GM12878 (cell line): ENCODE measurements at regions not wholly inside any gene's neighbourhood (a gene's known extent, or its start where the extent isn't known, plus 50 kb on each side); places are given as distances from the start of the nearest gene placed in this dataset.

Source experiments
- ATAC-seq: fragments of 200-7000 bp; cut with Tn5 transposase; 3 replicates; pipeline ENCODE4 v1.9.1; 2020; ENCODE audit warnings: mild to moderate bottlenecking, moderate library complexity
- BruUV-seq: library from RNA; stranded (reverse); fragments of 400-500 nt; replicated peaks from 2 replicates; lab custom pipeline; 2021; lab: Mats Ljungman, UMichigan
- CTCF ChIA-PET: fragments of 300-600 bp; sonication (Branson Sonifier 250); formaldehyde crosslinking; extraction: SDS; loops from one replicate; lab custom pipeline; 2021; ENCODE audit warnings: inconsistent platforms; lab: Yijun Ruan, JAX
- POLR2A ChIA-PET: fragments of 350-600 bp; formaldehyde crosslinking; extraction: SDS; loops from one replicate; lab custom pipeline; 2021; ENCODE audit warnings: inconsistent platforms; lab: Charles Lee
- RAD21 ChIA-PET: fragments of 300-600 bp; sonication (Branson Sonifier 250); formaldehyde crosslinking; loops from one replicate; lab custom pipeline; 2023; ENCODE audit warnings: antibody characterized with exemption; ENCODE audit not compliant: unreplicated experiment; lab: Charles Lee
- SMC1A ChIA-PET: fragments of 300-600 bp; sonication (Branson Sonifier 250); formaldehyde crosslinking; loops from one replicate; lab custom pipeline; 2023; ENCODE audit not compliant: unreplicated experiment, uncharacterized antibody; lab: Charles Lee
- DNase-seq: peaks from one replicate; pipeline ENCODE4 v3.0.0-alpha.2; 2011; ENCODE audit warnings: low read depth, low spot score
- FAIRE-seq: peaks from 3 replicates; lab custom pipeline; 2011; peaks lifted over from hg19 to GRCh38; lab: Jason Lieb, UNC
- H2AFZ ChIP-seq: 2 replicates; pipeline ENCODE4 v1.6.0; 2011; ENCODE audit warnings: low read depth, low read length, control low read depth; ENCODE audit not compliant: control insufficient read depth
- H3K27ac ChIP-seq: 2 replicates; pipeline ENCODE4 v1.5.1; 2011; ENCODE audit warnings: control low read depth; ENCODE audit not compliant: control insufficient read depth, insufficient read depth
- H3K27me3 ChIP-seq, 2 experiments: replicated peaks in 1 of 2; 2 replicates each; pipeline versions ENCODE4 v1.6.0 to v1.6.1; 2011; ENCODE audit warnings: low read length in 1 of 2; ENCODE audit not compliant: control insufficient read depth in 2 of 2, insufficient read depth in 2 of 2
- H3K36me3 ChIP-seq, 2 experiments: 2 replicates each; pipeline ENCODE4 v1.5.1; 2011; ENCODE audit warnings: low read length in 1 of 2; ENCODE audit not compliant: control insufficient read depth in 2 of 2, insufficient read depth in 2 of 2
- H3K4me1 ChIP-seq: 2 replicates; pipeline ENCODE4 v1.6.1; 2011; ENCODE audit warnings: mild to moderate bottlenecking, low read length, moderate library complexity, mixed read lengths; ENCODE audit not compliant: control insufficient read depth, insufficient read depth
- H3K4me2 ChIP-seq: 2 replicates; pipeline ENCODE4 v1.6.0; 2011; ENCODE audit warnings: control low read depth; ENCODE audit not compliant: control insufficient read depth, insufficient read depth
- H3K4me3 ChIP-seq: fragments of 200-600 bp; sonication (generic); 2 replicates; pipeline ENCODE4 v1.5.1; 2016
- H3K79me2 ChIP-seq: 2 replicates; pipeline ENCODE4 v1.6.0; 2011; ENCODE audit warnings: low read length; ENCODE audit not compliant: control insufficient read depth, insufficient read depth
- H3K9ac ChIP-seq: 2 replicates; pipeline ENCODE4 v1.8.0; 2011; ENCODE audit warnings: low read length, control low read depth, mixed read lengths; ENCODE audit not compliant: control insufficient read depth, insufficient read depth
- H3K9me3 ChIP-seq: replicated peaks from 3 replicates; pipeline ENCODE4 v1.5.1; 2011; ENCODE audit warnings: mild to moderate bottlenecking, low read length; ENCODE audit not compliant: control insufficient read depth, insufficient read depth
- H4K20me1 ChIP-seq: 2 replicates; pipeline ENCODE4 v1.6.0; 2011; ENCODE audit not compliant: control insufficient read depth, insufficient read depth
- BCL3 ChIP-seq: IDR thresholded peaks from 2 replicates; pipeline ENCODE4 v1.6.1; 2011; ENCODE audit warnings: borderline replicate concordance, low read depth, mild to moderate bottlenecking, moderate library complexity, low read length; ENCODE audit not compliant: insufficient read depth, poor library complexity, severe bottlenecking
- CBFB ChIP-seq: IDR thresholded peaks from 2 replicates; pipeline ENCODE4 v1.6.1; 2016; ENCODE audit warnings: antibody characterized with exemption, low read depth
- CBX3 ChIP-seq: fragments of 200-600 bp; sonication (generic); IDR thresholded peaks from 2 replicates; pipeline ENCODE4 v1.6.1; 2016; ENCODE audit warnings: low read depth, borderline replicate concordance
- CEBPB ChIP-seq, 2 experiments: fragments of 150-350 bp in 1 of 2; IDR thresholded peaks; 2 replicates each; pipeline ENCODE4 v1.6.1; 2012 to 2014; ENCODE audit warnings: low read depth in 2 of 2, low read length in 2 of 2, borderline replicate concordance in 1 of 2, inconsistent platforms in 1 of 2
- FOXM1 ChIP-seq: IDR thresholded peaks from 2 replicates; pipeline ENCODE4 v1.6.1; 2012; ENCODE audit warnings: low read depth, mild to moderate bottlenecking, inconsistent platforms, low read length, moderate library complexity
- HCFC1 ChIP-seq: fragments of 150-350 bp; IDR thresholded peaks from 2 replicates; pipeline ENCODE4 v1.6.1; 2014; ENCODE audit warnings: low read length
- HDAC6 ChIP-seq: fragments of 200-600 bp; sonication (generic); IDR thresholded peaks from one replicate; pipeline ENCODE4 v1.8.0; 2017; ENCODE audit warnings: antibody characterized with exemption; ENCODE audit not compliant: unreplicated experiment
- LARP7 ChIP-seq: fragments of 450-650 bp; IDR thresholded peaks from 2 replicates; pipeline ENCODE4 v1.6.1; 2017; ENCODE audit warnings: mild to moderate bottlenecking
- NFIC ChIP-seq: IDR thresholded peaks from 2 replicates; pipeline ENCODE4 v1.6.1; 2012; ENCODE audit warnings: low read depth, mild to moderate bottlenecking, inconsistent platforms, low read length, moderate library complexity
- NR2C1 ChIP-seq: fragments of 450-650 bp; IDR thresholded peaks from 2 replicates; pipeline ENCODE4 v1.6.1; 2017; ENCODE audit warnings: antibody characterized with exemption, mild to moderate bottlenecking, moderate library complexity
- PKNOX1 ChIP-seq: fragments of 450-650 bp; IDR thresholded peaks from 2 replicates; pipeline ENCODE4 v1.6.1; 2016; ENCODE audit warnings: mild to moderate bottlenecking
- TCF12 ChIP-seq: IDR thresholded peaks from 2 replicates; pipeline ENCODE4 v1.6.1; 2011; ENCODE audit warnings: low read depth, mild to moderate bottlenecking, low read length
- YBX1 ChIP-seq: fragments of 450-650 bp; IDR thresholded peaks from 2 replicates; pipeline ENCODE4 v1.6.1; 2016; ENCODE audit warnings: antibody characterized with exemption
- ZNF384 ChIP-seq: IDR thresholded peaks from 2 replicates; pipeline ENCODE4 v1.6.1; 2012; ENCODE audit warnings: low read depth, mild to moderate bottlenecking, low read length, improper control_type of control experiment, borderline replicate concordance
- WGBS: methylation state at CpG from one replicate; pipeline ENCODE4 v1.1.6; 2016; ENCODE audit warnings: low lambda C conversion rate; ENCODE audit not compliant: insufficient replicate concordance, insufficient coverage; ENCODE audit errors: missing lambda C conversion rate; 5-methylcytosine and 5-hydroxymethylcytosine counted together
- in situ Hi-C: fragments of 300-500 bp; cut with MboI; formaldehyde crosslinking; loops from 9 replicates; pipeline ENCODE4 v1.14.3; 2018; ENCODE audit warnings: mixed read lengths
- intact Hi-C: fragments of 100-400 bp; cut with micrococcal nuclease; formaldehyde crosslinking; loops from one replicate; pipeline ENCODE4 v1.14.2; 2022; ENCODE audit not compliant: unreplicated experiment
- TF ChIP-seq, protein P1 (sequence below): fragments of 150-350 bp; IDR thresholded peaks from 2 replicates; pipeline ENCODE4 v1.6.1; 2014; ENCODE audit warnings: mild to moderate bottlenecking, low read depth, low read length

DNA sequence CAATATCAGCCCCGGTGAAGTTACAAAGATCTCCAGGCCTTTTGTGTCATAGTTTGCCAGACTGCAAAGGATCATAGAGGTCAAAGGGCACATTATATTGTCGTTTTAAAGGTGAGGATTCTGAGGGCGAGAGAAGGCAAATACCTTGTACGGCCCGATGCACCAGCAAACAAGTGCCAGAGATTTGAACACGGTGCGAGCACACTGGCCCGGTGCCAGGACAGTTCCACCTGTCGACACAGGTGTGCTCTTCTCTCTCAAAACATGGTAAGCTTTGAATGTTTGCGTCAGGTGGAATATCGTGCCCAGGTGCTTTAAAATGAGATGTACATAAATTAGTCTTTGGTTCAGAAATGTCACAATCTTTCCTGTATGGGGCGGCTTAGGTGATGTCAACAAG is 776.1 kb upstream of the ID2 start (continued):
- no peak for TF ChIP-seq NR2C1
- TF ChIP-seq, all 136 proteins: peak for 0

DNA sequence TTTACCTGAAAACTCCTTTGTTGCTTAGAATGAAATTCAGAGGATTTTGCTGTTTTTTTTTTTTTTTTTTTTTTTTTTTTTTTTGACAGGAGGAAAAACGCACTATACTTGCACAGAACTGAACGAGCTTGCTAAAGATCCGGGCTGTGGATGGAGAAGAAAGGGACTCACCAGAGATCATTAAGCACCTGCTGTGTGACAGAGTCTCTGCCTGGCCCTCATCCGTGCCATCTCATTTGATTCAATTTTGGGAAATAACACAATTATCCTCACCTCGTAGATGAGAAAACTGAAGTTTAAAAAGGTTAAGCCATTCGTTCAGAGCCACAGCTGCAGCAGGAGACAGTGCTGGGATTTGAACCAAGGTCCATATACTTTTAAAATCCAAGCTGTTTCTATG is 775.4 kb upstream of the ID2 start:
- in situ Hi-C loops (no loop called here), intact Hi-C loops (no loop called here)
- no peaks in the 10 kb centered on the region for H4K20me1 ChIP-seq
- no peak overlapping the region for H3K9ac ChIP-seq
- no TSS peak for BruUV-seq
- DNase-seq (no peak), FAIRE-seq (no peak), ATAC-seq (no peak)
- SMC1A ChIA-PET, result no interaction called here
- no peak overlapping the region for H3K4me2 ChIP-seq
- H3K27ac ChIP-seq, result no peak overlapping the region
- CTCF ChIA-PET, result no interaction called here
- no peak overlapping the region for H2AFZ ChIP-seq
- TF ChIP-seq CBFB (no peak), PKNOX1 (no peak), FOXM1 (no peak), TCF12 (no peak), ZNF384 (no peak), LARP7 (no peak), CEBPB (IDR thresholded peaks at IDR 0.05; ENCODE audit: borderline replicate concordance in 1 of 2, low read depth in 2 of 2, low read length in 2 of 2) (no peak), HDAC6 (no peak), BCL3 (no peak), NFIC (no peak), YBX1 (no peak), HCFC1 (no peak), CBX3 (no peak)
- TF ChIP-seq, protein P1, sequence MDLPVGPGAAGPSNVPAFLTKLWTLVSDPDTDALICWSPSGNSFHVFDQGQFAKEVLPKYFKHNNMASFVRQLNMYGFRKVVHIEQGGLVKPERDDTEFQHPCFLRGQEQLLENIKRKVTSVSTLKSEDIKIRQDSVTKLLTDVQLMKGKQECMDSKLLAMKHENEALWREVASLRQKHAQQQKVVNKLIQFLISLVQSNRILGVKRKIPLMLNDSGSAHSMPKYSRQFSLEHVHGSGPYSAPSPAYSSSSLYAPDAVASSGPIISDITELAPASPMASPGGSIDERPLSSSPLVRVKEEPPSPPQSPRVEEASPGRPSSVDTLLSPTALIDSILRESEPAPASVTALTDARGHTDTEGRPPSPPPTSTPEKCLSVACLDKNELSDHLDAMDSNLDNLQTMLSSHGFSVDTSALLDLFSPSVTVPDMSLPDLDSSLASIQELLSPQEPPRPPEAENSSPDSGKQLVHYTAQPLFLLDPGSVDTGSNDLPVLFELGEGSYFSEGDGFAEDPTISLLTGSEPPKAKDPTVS, result no peak
- H3K4me3 ChIP-seq, result no peak overlapping the region
- WGBS, result 17% methylated on average over 5 of the region's 6 CpGs
- no peaks in the 10 kb centered on the region; the same call in 2 of the 3 replicates for H3K9me3 ChIP-seq
- RAD21 ChIA-PET, result no interaction called here
- POLR2A ChIA-PET, result no interaction called here
- no peaks in the 10 kb centered on the region for H3K27me3 ChIP-seq
- no peaks in the 10 kb centered on the region for H3K36me3 ChIP-seq
- H3K79me2 ChIP-seq, result no peaks in the 10 kb centered on the region
- no peaks in the 10 kb centered on the region for H3K4me1 ChIP-seq
